Cardiac muscle cell (in vitro differentiated cells and primary cell): ENCODE measurements at regions not wholly inside any gene's neighbourhood (a gene's known extent, or its start where the extent isn't known, plus 50 kb on each side); places are given as distances from the start of the nearest gene placed in this dataset.

ENCODE experiments used
- DNase-seq, 2 donors: peaks; one replicate each; pipeline versions ENCODE4 v3.0.0 to v3.0.0-alpha.2; 2010 to 2017; ENCODE audit warnings: low read depth in 1 of 2, low spot score in 1 of 2
- H3K27ac ChIP-seq: fragments of 200-600 bp; sonication (generic); 2 replicates; pipeline ENCODE4 v1.5.1; 2016
- H3K27me3 ChIP-seq: fragments of 200-600 bp; sonication (generic); 2 replicates; pipeline ENCODE4 v1.6.0; 2016; ENCODE audit warnings: control low read depth
- H3K36me3 ChIP-seq: fragments of 200-600 bp; sonication (generic); 2 replicates; pipeline ENCODE4 v1.5.1; 2016; ENCODE audit warnings: control low read depth
- H3K4me1 ChIP-seq: fragments of 200-600 bp; sonication (generic); 2 replicates; pipeline ENCODE4 v1.8.1; 2017; ENCODE audit warnings: low read depth, mild to moderate bottlenecking, mixed run types
- H3K4me3 ChIP-seq: fragments of 200-600 bp; sonication (generic); 2 replicates; pipeline ENCODE4 v1.5.1; 2016; ENCODE audit warnings: mild to moderate bottlenecking
- H3K9me3 ChIP-seq: fragments of 200-600 bp; sonication (generic); 2 replicates; pipeline ENCODE4 v1.5.1; 2017; ENCODE audit warnings: low read depth, mild to moderate bottlenecking, control low read depth
- CTCF ChIP-seq: IDR thresholded peaks from 2 replicates; pipeline ENCODE4 v1.5.1; 2012; ENCODE audit warnings: low read depth, mild to moderate bottlenecking, low read length

- DNase-seq: peak in 1 of 2 donors; percentile 54
- H3K9me3 ChIP-seq: no peaks in the 10 kb centered on the region
- no peak for TF ChIP-seq CTCF
These were observed 104.3 kb upstream of the NUDT7 start for GRCh38 chr16:77617996-77618395.

DNA sequence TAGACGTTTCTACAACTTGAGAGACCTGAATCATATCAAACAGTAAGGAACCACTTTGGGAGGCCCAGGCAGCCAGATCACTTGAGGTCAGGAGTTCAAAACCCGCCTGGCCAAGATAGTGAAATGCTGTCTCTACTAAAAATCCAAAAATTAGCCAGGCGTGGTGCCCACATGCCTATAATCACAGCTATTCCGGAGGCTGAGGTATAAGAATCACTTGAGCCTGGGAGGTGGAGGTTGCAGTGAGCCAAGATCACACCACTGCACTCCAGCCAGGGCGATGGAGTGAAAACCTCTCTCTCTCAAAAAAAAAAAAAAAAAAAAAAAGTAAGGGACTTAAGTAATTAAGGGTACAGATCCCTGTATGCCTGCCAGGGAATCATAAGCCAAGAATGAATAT is 103.4 kb upstream of the NUDT7 start:
- Histone ChIP-seq H3K27me3 (no peaks in the 10 kb centered on the region), H3K4me3 (no peak overlapping the region), H3K4me1 (no peaks in the 10 kb centered on the region), H3K36me3 (no peaks in the 10 kb centered on the region), H3K9me3 (no peaks in the 10 kb centered on the region), H3K27ac (no peak overlapping the region)
- TF ChIP-seq CTCF: no peak
- no peak for DNase-seq

More at GRCh38 chr16:77617996-77618395, 104.3 kb upstream of the NUDT7 start:
- H3K36me3 ChIP-seq: no peaks in the 10 kb centered on the region
- H3K27me3 ChIP-seq: no peaks in the 10 kb centered on the region
- no peak overlapping the region for H3K4me3 ChIP-seq
- H3K27ac ChIP-seq: no peak overlapping the region
- H3K4me1 ChIP-seq: no peaks in the 10 kb centered on the region

- no peak for TF ChIP-seq CTCF
- no peak overlapping the region for H3K4me3 ChIP-seq
- H3K9me3 ChIP-seq: no peaks in the 10 kb centered on the region
- DNase-seq: no peak
- H3K27me3 ChIP-seq: no peaks in the 10 kb centered on the region
- H3K4me1 ChIP-seq: no peaks in the 10 kb centered on the region
- no peak overlapping the region for H3K27ac ChIP-seq
- no peaks in the 10 kb centered on the region for H3K36me3 ChIP-seq
These were observed 98.2 kb upstream of the NUDT7 start for GRCh38 chr16:77624085-77624484.

DNA sequence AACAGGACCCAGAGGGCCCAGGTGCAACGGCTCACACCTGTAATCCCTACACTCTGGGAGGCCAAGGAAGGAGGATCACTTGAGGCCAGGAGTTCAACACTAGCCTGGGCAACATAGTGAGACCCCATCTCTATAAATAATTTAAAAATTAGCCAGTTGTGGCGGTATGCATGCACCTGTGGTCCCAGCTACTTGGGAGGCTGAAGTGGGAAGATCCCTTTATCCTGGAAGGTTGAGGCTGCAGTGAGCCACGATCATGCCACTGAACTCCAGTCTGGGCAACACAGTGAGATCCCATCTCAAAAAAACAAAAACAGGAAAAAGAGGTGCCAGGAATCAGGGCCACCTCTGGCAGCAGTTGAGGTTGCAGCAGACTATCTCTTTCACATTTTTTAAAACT is 85.7 kb upstream of the NUDT7 start:
- Histone ChIP-seq H3K36me3 (no peaks in the 10 kb centered on the region), H3K4me3 (no peak overlapping the region), H3K9me3 (no peaks in the 10 kb centered on the region), H3K27me3 (no peaks in the 10 kb centered on the region), H3K4me1 (peaks cover 6% of the 10 kb centered on the region), H3K27ac (no peak overlapping the region)
- DNase-seq: no peak
- no peak for TF ChIP-seq CTCF

DNA sequence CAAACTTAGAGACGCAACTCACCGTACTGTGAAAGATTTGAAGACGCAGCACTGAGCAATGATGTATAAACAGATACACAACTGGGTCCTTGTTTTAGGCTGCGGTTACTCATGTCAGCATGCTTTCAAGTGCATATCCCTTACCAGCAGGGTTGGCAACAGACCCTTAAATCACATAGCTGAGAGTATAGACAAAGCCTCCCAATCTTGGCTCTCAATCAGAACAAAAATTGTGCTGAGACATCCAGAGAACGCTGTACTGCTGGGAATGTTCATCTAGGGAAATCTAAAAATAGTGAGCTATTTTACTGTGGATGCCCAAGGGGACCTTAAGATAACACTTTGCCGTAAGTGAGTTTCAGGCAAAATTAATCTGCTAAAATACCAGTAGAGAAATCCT is 84.4 kb upstream of the NUDT7 start:
- peak; percentile 9 to 42 for DNase-seq
- Histone ChIP-seq H3K4me1 (peaks cover 6% of the 10 kb centered on the region), H3K9me3 (no peaks in the 10 kb centered on the region), H3K27ac (peak overlapping the region; percentile 20), H3K27me3 (no peaks in the 10 kb centered on the region), H3K4me3 (no peak overlapping the region), H3K36me3 (no peaks in the 10 kb centered on the region)
- TF ChIP-seq CTCF: no peak

DNA sequence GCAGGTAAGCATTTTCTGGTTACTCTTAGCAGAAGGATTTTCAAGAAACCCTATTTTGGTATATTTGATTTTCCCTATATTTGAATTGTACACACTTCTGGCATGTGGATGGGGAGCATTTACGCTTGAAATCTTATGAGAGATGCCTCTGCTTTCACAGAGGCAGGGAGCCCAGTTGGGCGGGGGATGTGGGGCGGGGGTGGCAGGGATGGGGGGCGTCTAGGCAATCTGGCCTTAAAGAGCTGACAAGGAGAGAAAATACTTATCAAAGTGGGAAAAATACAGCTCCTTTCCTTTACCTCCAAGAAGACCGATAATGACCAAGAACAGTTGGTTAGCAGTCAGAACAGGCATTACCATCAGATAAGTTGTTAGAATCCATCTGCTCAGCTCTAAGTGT is 79.1 kb upstream of the NUDT7 start:
- no peak for DNase-seq
- no peak overlapping the region for H3K27ac ChIP-seq
- no peak overlapping the region for H3K4me3 ChIP-seq
- H3K36me3 ChIP-seq: no peaks in the 10 kb centered on the region
- H3K9me3 ChIP-seq: no peaks in the 10 kb centered on the region
- no peak for TF ChIP-seq CTCF
- H3K27me3 ChIP-seq: no peaks in the 10 kb centered on the region
- no peaks in the 10 kb centered on the region for H3K4me1 ChIP-seq
